ENCODE measurements at regions not wholly inside any gene's neighbourhood (a gene's known extent, or its start where the extent isn't known, plus 50 kb on each side); places are given as distances from the start of the nearest gene placed in this dataset.
A peak's percentile ranks its signal among the peaks of the same experiment; 100 is the strongest.

- no peaks in the 10 kb centered on the region for H3K79me2 ChIP-seq (ENCODE audit: insufficient read depth, low read length)
- DNase-seq (ENCODE audit: low read depth, low spot score) (no peak), ATAC-seq (no peak)
- no peak overlapping the region for H3K4me2 ChIP-seq (ENCODE audit: low read length)
- ChIA-PET POLR2A (no interaction called here), RAD21 (ENCODE audit: low non-redundant PET in 1 of 2, low total read pairs in 2 of 2, uncharacterized antibody in 2 of 2, unreplicated experiment in 2 of 2) (no interaction called here), CTCF (no interaction called here)
- no TSS peak for BruUV-seq (replicated peaks)
- H3K9me2 ChIP-seq (ENCODE audit: insufficient read depth): no peaks in the 10 kb centered on the region
- no peak overlapping the region for H3K27ac ChIP-seq (ENCODE audit: low read depth, low read length)
- no peak overlapping the region for H2AFZ ChIP-seq (ENCODE audit: low read depth, low read length, poor library complexity, severe bottlenecking)
- intact Hi-C loops (cut with micrococcal nuclease): no loop called here
- no peaks in the 10 kb centered on the region; the same call in 1 of the 2 replicates for H3K27me3 ChIP-seq (ENCODE audit: insufficient read depth, low read length)
- no peaks in the 10 kb centered on the region for H3K36me3 ChIP-seq (ENCODE audit: control insufficient read depth in 1 of 2, insufficient read depth in 2 of 2, low read length in 2 of 2)
- no peak overlapping the region for H3K4me3 ChIP-seq (replicated peaks in 1 of 2; ENCODE audit: low read depth in 1 of 2, low read length in 2 of 2)
- H3K4me1 ChIP-seq (ENCODE audit: control insufficient read depth in 1 of 2, insufficient read depth in 2 of 2, low read length in 2 of 2): no peaks in the 10 kb centered on the region
- TF ChIP-seq CTCF (IDR thresholded peaks at IDR 0.05 in 2 of 3, conservative IDR thresholded peaks at IDR 0.05 in 1 of 3; ENCODE audit: borderline replicate concordance in 1 of 3, insufficient read depth in 1 of 3, low read depth in 2 of 3, low read length in 2 of 3) (0 out of 6 replicates have a peak, but pooled peaks of 1 of the 3 experiments have one; percentile 21), FOSL1 (IDR thresholded peaks at IDR 0.05; ENCODE audit: low read depth) (no peak), EZH2 (IDR thresholded peaks at IDR 0.05) (no peak), RAD21 (IDR thresholded peaks at IDR 0.05; ENCODE audit: low read depth) (peak; percentile 57), CEBPB (IDR thresholded peaks at IDR 0.05; ENCODE audit: low read depth) (no peak), ELF1 (IDR thresholded peaks at IDR 0.05; ENCODE audit: borderline replicate concordance, low read depth) (no peak), ZFX (IDR thresholded peaks at IDR 0.05) (no peak)
- no peaks in the 10 kb centered on the region for H4K20me1 ChIP-seq (ENCODE audit: insufficient read depth)
- no peaks in the 10 kb centered on the region for H3K9me3 ChIP-seq (ENCODE audit: control insufficient read depth in 1 of 2, insufficient read depth in 1 of 2, low read depth in 1 of 2, low read length in 2 of 2)
- no peak overlapping the region for H3K9ac ChIP-seq (ENCODE audit: low read length)
These were observed 114.1 kb downstream of the KIF26A start for GRCh38 chr14:104252256-104253215.
